Activated T-cell treated with anti-CD3 and anti-CD28 coated beads, Interleukin-2, amount 50 U/mL, for 24 hours (primary cell): ENCODE measurements at regions not wholly inside any gene's neighbourhood (a gene's known extent, or its start where the extent isn't known, plus 50 kb on each side); places are given as distances from the start of the nearest gene placed in this dataset.

Experiments
- DNase-seq: peaks from one replicate; pipeline ENCODE4 v3.0.0-alpha.2; 2020
- H3K27ac Mint-ChIP-seq: 2 replicates; pipeline ENCODE4 v1.8.0; 2020; ENCODE audit warnings: mild to moderate bottlenecking, mixed read lengths
- H3K27me3 Mint-ChIP-seq: 2 replicates; pipeline ENCODE4 v1.8.0; 2020; ENCODE audit warnings: mixed read lengths
- H3K36me3 Mint-ChIP-seq: 2 replicates; pipeline ENCODE4 v1.8.0; 2020; ENCODE audit warnings: low read depth, mixed read lengths
- H3K4me1 Mint-ChIP-seq: 2 replicates; pipeline ENCODE4 v1.8.0; 2020; ENCODE audit warnings: low read depth, mixed read lengths
- H3K4me3 Mint-ChIP-seq: 2 replicates; pipeline ENCODE4 v1.8.0; 2020; ENCODE audit warnings: mild to moderate bottlenecking, moderate library complexity, mixed read lengths
- H3K9me3 Mint-ChIP-seq: 2 replicates; pipeline ENCODE4 v1.8.0; 2020; ENCODE audit warnings: mixed read lengths

DNA sequence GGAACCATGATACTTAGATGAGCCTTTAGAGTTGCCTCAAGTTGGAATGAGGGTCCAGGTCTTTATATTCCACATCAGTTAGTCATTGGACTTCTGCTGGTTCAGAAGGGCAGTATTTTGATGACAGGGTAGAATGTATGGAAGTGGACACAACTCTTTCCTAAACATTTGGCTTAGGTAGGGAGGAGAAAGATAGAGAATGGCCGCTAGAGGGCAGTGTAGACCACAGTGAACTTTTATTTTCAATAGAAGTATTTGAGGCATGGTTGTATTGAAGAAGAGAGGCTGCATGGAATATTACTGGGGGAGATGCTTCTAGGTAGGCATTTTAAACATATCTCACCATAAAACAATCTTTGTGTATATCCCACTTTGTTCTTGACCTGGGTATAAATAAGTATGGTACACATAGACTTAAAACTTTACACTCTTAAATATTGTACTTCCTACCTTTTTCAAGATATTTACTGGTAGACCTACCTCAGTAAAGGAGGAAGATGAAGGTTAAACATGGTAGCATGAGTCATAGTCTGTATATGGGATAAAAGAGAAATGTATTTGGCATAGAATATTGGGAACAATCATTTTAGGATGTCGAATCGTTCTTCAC lies 497.6 kb upstream of the FAM98A start:
- no peaks in the 10 kb centered on the region for H3K9me3 Mint-ChIP-seq
- no peak overlapping the region for H3K4me3 Mint-ChIP-seq
- H3K27me3 Mint-ChIP-seq: no peaks in the 10 kb centered on the region
- no peaks in the 10 kb centered on the region for H3K4me1 Mint-ChIP-seq
- DNase-seq: no peak
- no peaks in the 10 kb centered on the region for H3K36me3 Mint-ChIP-seq
- H3K27ac Mint-ChIP-seq: no peak overlapping the region

DNA sequence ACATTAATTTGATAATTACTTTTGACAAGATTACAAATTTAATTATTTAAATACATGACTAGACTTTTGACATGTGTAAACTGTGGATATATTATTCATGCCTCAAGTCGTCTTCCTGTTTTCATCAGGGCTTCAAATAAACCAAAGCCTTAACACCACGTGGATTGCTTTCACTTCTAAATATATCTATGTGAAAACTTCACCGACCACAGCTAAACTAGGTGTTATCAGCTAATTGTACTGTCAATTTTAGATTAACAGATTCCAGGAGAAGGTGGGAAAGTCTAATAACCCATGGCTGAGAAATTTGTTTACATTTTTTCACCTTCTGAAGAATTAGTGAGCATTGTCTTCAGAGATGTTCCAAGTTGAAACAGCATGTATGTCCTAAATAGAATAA lies 494.7 kb upstream of the FAM98A start:
- Mint-ChIP-seq H3K9me3 (no peaks in the 10 kb centered on the region), H3K27me3 (no peaks in the 10 kb centered on the region), H3K27ac (no peak overlapping the region), H3K36me3 (no peaks in the 10 kb centered on the region), H3K4me3 (no peak overlapping the region), H3K4me1 (no peaks in the 10 kb centered on the region)
- no peak for DNase-seq

DNA sequence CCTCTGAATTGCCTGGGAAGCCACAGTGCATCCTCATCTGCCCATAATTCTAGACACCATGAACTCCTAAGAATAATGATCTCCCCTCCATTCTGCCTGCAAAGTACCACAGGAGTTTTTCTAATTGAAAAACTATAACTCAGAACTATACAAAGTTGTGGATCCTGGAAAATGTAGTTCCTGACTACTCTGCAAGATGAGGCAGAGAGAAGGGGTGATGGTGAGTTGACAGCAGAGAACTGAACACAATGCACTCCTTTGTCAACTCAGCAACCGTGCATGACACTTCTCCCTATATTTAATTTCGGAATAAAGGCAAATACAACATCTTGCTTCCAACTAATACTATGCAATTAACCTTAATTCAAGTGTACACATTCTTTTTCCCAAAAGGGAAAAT lies 471.1 kb upstream of the FAM98A start:
- no peaks in the 10 kb centered on the region for H3K36me3 Mint-ChIP-seq

GRCh38 chr2:34069604-34070003 lies 470.5 kb upstream of the FAM98A start:
- Mint-ChIP-seq H3K27ac (no peak overlapping the region), H3K4me1 (no peaks in the 10 kb centered on the region), H3K36me3 (no peaks in the 10 kb centered on the region), H3K27me3 (no peaks in the 10 kb centered on the region), H3K9me3 (no peaks in the 10 kb centered on the region), H3K4me3 (no peak overlapping the region)
- no peak for DNase-seq

More for the DNA sequence above, 471.1 kb upstream of the FAM98A start:
- no peaks in the 10 kb centered on the region for H3K27me3 Mint-ChIP-seq
- no peaks in the 10 kb centered on the region for H3K4me1 Mint-ChIP-seq
- DNase-seq: no peak
- H3K4me3 Mint-ChIP-seq: no peak overlapping the region
- H3K27ac Mint-ChIP-seq: no peak overlapping the region
- H3K9me3 Mint-ChIP-seq: no peaks in the 10 kb centered on the region

- no peak overlapping the region for H3K27ac Mint-ChIP-seq
- H3K4me3 Mint-ChIP-seq: no peak overlapping the region
- H3K27me3 Mint-ChIP-seq: no peaks in the 10 kb centered on the region
- no peaks in the 10 kb centered on the region for H3K4me1 Mint-ChIP-seq
- peaks cover 2% of the 10 kb centered on the region for H3K9me3 Mint-ChIP-seq
- no peak for DNase-seq
- no peaks in the 10 kb centered on the region for H3K36me3 Mint-ChIP-seq
Observed at GRCh38 chr2:34050413-34050812, 451.3 kb upstream of the FAM98A start.

DNA sequence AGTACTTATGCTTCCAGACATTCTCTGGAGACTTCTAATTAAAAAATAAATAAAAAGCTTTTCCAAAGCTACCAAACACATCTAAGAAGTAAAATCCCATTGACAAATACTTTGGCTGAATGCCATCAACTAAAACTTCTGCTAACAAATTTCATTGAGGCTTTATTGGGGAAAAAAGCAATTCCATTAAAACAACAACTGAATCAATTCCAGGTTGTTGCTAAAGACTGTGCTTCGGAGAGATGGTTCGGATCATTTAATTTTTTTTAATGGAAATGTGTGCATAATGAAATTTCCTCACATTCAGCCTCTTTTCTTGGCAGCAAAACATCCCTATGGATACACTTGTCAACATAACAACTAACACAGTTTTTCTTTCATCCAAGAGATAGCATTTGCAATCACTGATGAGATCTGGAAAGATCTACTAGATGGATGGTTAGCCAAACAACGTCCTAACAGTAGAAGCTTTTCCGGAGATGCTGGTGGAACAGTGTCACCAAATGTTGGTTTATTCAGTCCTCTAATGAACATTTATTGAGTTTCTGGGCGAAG lies 446.1 kb upstream of the FAM98A start:
- Mint-ChIP-seq H3K9me3 (no peaks in the 10 kb centered on the region), H3K4me1 (no peaks in the 10 kb centered on the region), H3K36me3 (no peaks in the 10 kb centered on the region), H3K4me3 (no peak overlapping the region), H3K27ac (no peak overlapping the region), H3K27me3 (no peaks in the 10 kb centered on the region)
- no peak for DNase-seq

- Mint-ChIP-seq H3K9me3 (no peaks in the 10 kb centered on the region), H3K27ac (no peak overlapping the region), H3K27me3 (no peaks in the 10 kb centered on the region), H3K4me1 (no peaks in the 10 kb centered on the region), H3K36me3 (no peaks in the 10 kb centered on the region), H3K4me3 (no peak overlapping the region)
- no peak for DNase-seq
Observed at GRCh38 chr2:34037886-34038285, 438.8 kb upstream of the FAM98A start.

GRCh38 chr2:34037157-34037556 lies 438.1 kb upstream of the FAM98A start:
- H3K27me3 Mint-ChIP-seq: no peaks in the 10 kb centered on the region
- no peaks in the 10 kb centered on the region for H3K9me3 Mint-ChIP-seq
- H3K36me3 Mint-ChIP-seq: no peaks in the 10 kb centered on the region
- no peak overlapping the region for H3K4me3 Mint-ChIP-seq
- DNase-seq: no peak
- no peak overlapping the region for H3K27ac Mint-ChIP-seq
- H3K4me1 Mint-ChIP-seq: no peaks in the 10 kb centered on the region

DNA sequence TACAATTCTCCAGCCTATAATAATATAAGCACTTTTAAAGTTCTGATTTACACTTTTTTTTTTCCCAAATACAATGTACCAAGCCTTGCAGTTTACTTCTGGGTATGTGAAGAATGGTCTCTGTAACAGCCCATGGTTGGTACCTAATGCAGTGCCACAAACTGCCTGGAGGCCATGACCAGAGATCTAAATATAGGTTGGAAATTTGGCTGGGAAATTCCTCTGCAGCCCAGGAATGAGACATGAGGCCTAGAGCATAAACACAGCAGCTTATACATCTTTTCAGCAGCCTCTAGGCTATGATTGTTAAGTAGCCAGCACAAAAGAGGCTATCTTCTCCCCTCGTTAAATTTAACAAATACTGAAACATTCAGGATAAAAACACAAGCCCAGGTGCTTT lies 432.0 kb upstream of the FAM98A start:
- Mint-ChIP-seq H3K36me3 (no peaks in the 10 kb centered on the region), H3K27me3 (no peaks in the 10 kb centered on the region), H3K9me3 (no peaks in the 10 kb centered on the region), H3K4me3 (no peak overlapping the region), H3K4me1 (no peaks in the 10 kb centered on the region), H3K27ac (no peak overlapping the region)
- DNase-seq: no peak

- Mint-ChIP-seq H3K27me3 (no peaks in the 10 kb centered on the region), H3K4me1 (no peaks in the 10 kb centered on the region), H3K9me3 (no peaks in the 10 kb centered on the region), H3K27ac (no peak overlapping the region), H3K4me3 (no peak overlapping the region), H3K36me3 (no peaks in the 10 kb centered on the region)
- DNase-seq: no peak
Observed at GRCh38 chr2:34030273-34030672, 431.2 kb upstream of the FAM98A start.

DNA sequence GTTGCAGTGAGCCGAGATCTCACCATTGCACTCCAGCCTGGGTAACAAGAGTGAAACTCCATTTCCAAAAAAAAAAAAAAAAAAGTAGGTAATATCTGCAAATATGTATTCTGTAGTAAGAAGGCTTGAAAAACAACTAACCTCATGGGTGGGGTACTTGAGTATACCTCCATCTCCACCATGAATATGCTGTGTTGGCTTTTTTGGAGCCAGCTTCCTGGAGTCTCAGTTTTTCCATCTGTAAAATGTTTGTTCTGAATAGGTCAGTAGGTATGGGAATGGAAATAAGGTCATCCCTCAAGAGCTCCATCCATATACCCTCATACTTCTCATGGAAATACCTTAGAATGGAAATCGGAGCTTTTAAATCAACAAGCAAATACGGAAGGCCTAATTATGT lies 430.0 kb upstream of the FAM98A start:
- Mint-ChIP-seq H3K9me3 (no peaks in the 10 kb centered on the region), H3K27me3 (no peaks in the 10 kb centered on the region), H3K4me3 (no peak overlapping the region), H3K27ac (no peak overlapping the region), H3K4me1 (no peaks in the 10 kb centered on the region), H3K36me3 (no peaks in the 10 kb centered on the region)
- no peak for DNase-seq

- H3K27ac Mint-ChIP-seq: no peak overlapping the region
- H3K4me3 Mint-ChIP-seq: no peak overlapping the region
- no peaks in the 10 kb centered on the region for H3K27me3 Mint-ChIP-seq
- no peaks in the 10 kb centered on the region for H3K4me1 Mint-ChIP-seq
- H3K9me3 Mint-ChIP-seq: no peaks in the 10 kb centered on the region
- no peaks in the 10 kb centered on the region for H3K36me3 Mint-ChIP-seq
- no peak for DNase-seq
Observed at GRCh38 chr2:34025196-34025595, 426.1 kb upstream of the FAM98A start.

DNA sequence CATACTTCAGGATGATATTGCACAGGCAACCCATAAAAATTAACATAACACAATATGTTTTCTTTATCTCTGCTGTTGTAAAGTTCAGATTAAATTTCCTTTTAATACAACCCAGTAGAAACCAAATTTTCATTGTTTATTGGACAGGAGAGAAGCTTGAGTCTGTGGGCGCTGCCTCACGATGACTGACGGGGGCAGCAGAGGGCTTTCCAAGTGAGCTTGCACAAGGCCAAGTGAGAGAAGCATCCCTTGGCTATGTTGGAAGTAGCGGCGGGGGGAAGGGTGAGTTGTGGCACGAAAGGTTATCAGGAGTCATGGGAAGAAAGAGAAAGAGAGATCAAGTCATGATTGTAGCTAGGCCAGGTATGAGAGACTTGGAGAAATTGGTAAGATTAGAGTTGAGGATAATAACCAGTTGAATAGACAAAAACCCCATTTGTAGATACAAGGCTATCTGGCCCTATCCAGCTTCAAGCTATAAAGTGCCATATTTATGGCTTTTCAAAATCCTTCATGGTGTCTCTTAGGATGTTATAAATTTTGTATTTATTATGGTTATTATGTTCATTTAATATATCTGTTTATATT lies 413.7 kb upstream of the FAM98A start:
- Mint-ChIP-seq H3K27me3 (no peaks in the 10 kb centered on the region), H3K9me3 (no peaks in the 10 kb centered on the region), H3K4me1 (no peaks in the 10 kb centered on the region), H3K4me3 (no peak overlapping the region), H3K27ac (no peak overlapping the region), H3K36me3 (no peaks in the 10 kb centered on the region)
- DNase-seq: peak; percentile 28

- Mint-ChIP-seq H3K4me1 (no peaks in the 10 kb centered on the region), H3K27me3 (peaks cover 2% of the 10 kb centered on the region), H3K4me3 (no peak overlapping the region), H3K27ac (no peak overlapping the region), H3K36me3 (no peaks in the 10 kb centered on the region), H3K9me3 (peaks cover 2% of the 10 kb centered on the region)
- no peak for DNase-seq
Observed at GRCh38 chr2:34011684-34012083, 412.6 kb upstream of the FAM98A start.

- no peak for DNase-seq
- H3K9me3 Mint-ChIP-seq: peaks cover 2% of the 10 kb centered on the region
- no peaks in the 10 kb centered on the region for H3K36me3 Mint-ChIP-seq
- H3K27me3 Mint-ChIP-seq: peaks cover 2% of the 10 kb centered on the region
- H3K27ac Mint-ChIP-seq: no peak overlapping the region
- no peak overlapping the region for H3K4me3 Mint-ChIP-seq
- no peaks in the 10 kb centered on the region for H3K4me1 Mint-ChIP-seq
Observed at GRCh38 chr2:34005901-34006300, 406.8 kb upstream of the FAM98A start.
